ENCODE measurements at regions not wholly inside any gene's neighbourhood (a gene's known extent, or its start where the extent isn't known, plus 50 kb on each side); places are given as distances from the start of the nearest gene placed in this dataset.
A peak's percentile ranks its signal among the peaks of the same experiment; 100 is the strongest.

DNA sequence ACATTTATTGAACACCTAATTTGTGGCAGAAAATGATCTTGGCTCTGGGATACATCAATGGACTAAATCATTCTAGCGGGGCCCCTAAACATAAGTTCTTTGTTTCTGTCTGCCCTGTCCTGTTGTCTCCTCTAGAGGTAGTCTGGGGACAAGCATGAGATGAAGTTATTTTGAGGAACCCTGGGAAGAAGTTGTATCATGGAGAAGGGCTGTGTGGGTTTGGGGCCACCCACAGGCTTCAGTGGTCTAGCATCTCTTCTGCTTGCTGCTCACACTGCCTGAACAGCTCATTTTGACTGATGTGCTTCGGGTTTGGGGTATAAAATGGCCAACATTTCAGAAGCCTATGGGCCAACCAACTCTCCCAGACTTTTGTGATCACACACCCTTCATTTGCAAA, 50.3 kb upstream of the OSBPL11 start:
- H3K4me3 ChIP-seq (ENCODE audit: control insufficient read depth, low read depth, low read length) = no peak overlapping the region
- DNase-seq (ENCODE audit: low read depth) = no peak
- TF ChIP-seq, protein P1, sequence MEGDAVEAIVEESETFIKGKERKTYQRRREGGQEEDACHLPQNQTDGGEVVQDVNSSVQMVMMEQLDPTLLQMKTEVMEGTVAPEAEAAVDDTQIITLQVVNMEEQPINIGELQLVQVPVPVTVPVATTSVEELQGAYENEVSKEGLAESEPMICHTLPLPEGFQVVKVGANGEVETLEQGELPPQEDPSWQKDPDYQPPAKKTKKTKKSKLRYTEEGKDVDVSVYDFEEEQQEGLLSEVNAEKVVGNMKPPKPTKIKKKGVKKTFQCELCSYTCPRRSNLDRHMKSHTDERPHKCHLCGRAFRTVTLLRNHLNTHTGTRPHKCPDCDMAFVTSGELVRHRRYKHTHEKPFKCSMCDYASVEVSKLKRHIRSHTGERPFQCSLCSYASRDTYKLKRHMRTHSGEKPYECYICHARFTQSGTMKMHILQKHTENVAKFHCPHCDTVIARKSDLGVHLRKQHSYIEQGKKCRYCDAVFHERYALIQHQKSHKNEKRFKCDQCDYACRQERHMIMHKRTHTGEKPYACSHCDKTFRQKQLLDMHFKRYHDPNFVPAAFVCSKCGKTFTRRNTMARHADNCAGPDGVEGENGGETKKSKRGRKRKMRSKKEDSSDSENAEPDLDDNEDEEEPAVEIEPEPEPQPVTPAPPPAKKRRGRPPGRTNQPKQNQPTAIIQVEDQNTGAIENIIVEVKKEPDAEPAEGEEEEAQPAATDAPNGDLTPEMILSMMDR (conservative IDR thresholded peaks at IDR 0.05; ENCODE audit: control insufficient read depth, insufficient read depth, low read depth, low read length) = no peak

DNA sequence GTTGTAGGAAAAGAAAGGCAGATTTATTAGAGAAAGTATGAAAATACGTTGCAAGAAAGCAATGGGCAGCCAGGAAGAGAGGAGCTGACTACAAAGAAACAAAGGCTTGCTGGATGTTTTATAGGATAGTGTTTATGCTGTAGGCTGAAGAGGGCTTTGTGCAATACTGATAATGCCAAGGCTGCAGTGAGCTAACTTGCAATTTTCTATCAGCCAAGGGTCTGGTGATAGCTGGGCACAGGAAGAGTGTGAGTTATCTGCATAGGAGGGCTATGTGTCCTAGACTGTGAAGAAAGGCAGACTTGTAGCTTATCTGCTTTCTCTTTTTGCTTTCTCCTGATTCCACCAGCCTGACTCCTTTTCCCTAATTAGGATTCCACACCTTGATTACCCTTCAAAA, 51.3 kb upstream of the OSBPL11 start:
- no peak for DNase-seq (ENCODE audit: low read depth)
- no peak overlapping the region for H3K4me3 ChIP-seq (ENCODE audit: control insufficient read depth, low read depth, low read length)
- TF ChIP-seq, protein P1 (conservative IDR thresholded peaks at IDR 0.05; ENCODE audit: control insufficient read depth, insufficient read depth, low read depth, low read length) = no peak

DNA sequence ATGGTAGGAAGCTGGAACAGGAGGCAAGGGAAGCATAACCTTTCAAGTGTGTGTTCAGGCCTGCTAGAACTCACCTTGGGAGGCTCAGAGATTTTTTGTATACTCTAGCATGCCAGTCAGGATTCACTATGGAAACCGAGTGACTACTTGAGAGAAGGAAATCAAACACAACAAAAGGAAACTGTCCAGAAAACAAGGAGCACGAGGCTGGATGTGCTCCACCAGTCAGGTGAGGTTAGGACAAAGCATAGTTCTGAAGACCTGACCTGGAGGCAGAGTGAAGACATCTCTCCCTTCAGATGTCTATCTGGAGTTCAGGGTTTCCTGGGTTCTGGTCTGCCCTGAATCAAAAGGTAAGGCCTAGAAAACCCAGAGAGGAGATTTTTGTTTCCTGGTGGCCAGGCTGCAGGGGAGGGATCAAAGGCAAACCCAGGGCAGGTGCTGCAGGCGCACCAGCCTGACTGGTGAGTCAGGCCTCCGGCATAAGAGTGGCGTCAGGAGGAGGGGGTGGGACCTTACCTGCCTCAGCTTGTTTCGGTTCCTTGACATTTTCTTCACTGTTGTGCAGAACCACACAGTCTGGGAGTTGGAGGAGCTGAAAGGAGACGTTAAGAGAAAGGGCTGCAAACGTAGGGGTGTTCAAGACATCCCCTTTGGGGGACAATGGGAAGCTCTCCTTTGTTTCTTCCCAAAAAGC, 52.2 kb upstream of the OSBPL11 start:
- DNase-seq (ENCODE audit: low read depth) = no peak
- TF ChIP-seq, protein P1 (conservative IDR thresholded peaks at IDR 0.05; ENCODE audit: control insufficient read depth, insufficient read depth, low read depth, low read length) = no peak
- H3K4me3 ChIP-seq (ENCODE audit: control insufficient read depth, low read depth, low read length) = no peak overlapping the region

DNA sequence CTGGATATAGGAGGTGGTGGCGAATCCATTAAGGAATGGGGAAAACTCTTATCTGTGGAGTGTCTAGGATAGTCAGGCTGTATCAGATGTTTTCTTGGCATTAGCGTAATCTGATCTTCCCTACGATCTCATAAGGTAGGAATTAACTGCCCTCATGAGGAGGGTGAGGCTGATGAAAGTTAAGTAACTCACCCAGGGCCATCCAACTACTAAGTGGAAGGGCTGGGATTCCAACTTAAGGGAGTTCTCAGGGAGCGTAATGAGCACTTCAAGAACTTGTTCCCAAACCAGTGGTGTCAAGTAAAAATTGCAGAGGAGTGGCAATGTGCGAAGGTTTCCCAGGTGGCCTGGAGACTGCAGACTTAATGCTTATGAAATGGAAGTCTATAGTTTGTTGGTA, 55.9 kb upstream of the OSBPL11 start:
- TF ChIP-seq, protein P1 (conservative IDR thresholded peaks at IDR 0.05; ENCODE audit: control insufficient read depth, insufficient read depth, low read depth, low read length) = no peak
- no peak overlapping the region for H3K4me3 ChIP-seq (ENCODE audit: control insufficient read depth, low read depth, low read length)

DNA sequence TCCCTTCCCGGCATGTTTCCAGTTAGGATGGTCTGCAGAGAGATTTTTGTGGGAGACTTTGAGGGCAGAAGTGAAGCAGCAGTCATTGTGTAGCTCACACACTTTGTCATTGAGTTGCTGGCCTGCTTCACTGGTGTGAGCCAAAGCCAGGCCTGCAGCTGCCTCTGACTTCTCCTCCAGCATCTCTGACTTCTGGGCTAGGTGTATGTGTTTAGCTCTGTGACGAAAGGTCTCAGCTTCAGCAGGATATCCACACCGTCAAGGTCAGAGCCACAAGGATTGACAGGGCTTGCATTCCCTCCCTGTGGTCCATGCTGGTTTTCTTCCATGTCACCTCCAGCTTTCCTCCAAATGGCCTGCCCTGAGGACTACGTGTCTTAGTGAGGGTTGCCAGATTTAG, 57.1 kb upstream of the OSBPL11 start:
- H3K4me3 ChIP-seq (ENCODE audit: control insufficient read depth, low read depth, low read length) = no peak overlapping the region
- TF ChIP-seq, protein P1 (conservative IDR thresholded peaks at IDR 0.05; ENCODE audit: control insufficient read depth, insufficient read depth, low read depth, low read length) = no peak
- no peak for DNase-seq (ENCODE audit: low read depth)

More for the DNA sequence above, 55.9 kb upstream of the OSBPL11 start:
- peak; percentile 41 for DNase-seq (ENCODE audit: low read depth)

DNA sequence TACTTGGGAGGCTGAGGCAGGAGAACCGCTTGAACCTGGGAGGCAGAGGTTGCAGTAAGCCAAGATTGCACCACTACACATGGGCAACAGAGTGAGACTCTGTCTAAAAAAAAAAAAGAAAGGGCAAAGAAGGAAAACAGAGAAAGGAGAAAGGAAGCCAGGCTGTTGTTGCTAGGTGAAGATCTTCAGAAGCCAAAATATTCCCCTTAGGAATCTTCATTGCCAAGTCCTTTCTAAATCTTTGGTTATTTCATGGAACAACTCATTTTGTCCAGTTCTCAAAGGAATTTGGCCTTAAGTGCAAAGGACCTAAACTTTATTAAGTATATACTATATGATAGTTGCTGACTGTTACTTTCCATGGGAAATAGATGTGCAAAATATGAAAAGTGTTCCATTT, 59.2 kb upstream of the OSBPL11 start:
- TF ChIP-seq, protein P1 (conservative IDR thresholded peaks at IDR 0.05; ENCODE audit: control insufficient read depth, insufficient read depth, low read depth, low read length) = no peak
- DNase-seq (ENCODE audit: low read depth) = no peak
- no peak overlapping the region for H3K4me3 ChIP-seq (ENCODE audit: control insufficient read depth, low read depth, low read length)
